Chondrocyte (in vitro differentiated cells): ENCODE measurements at regions not wholly inside any gene's neighbourhood (a gene's known extent, or its start where the extent isn't known, plus 50 kb on each side); places are given as distances from the start of the nearest gene placed in this dataset.

Source experiments
- DNase-seq: peaks from one replicate; pipeline ENCODE4 v3.0.0; 2021; ENCODE audit warnings: mixed read lengths, low spot score
- H3K27ac Mint-ChIP-seq: one replicate; pipeline ENCODE4 v1.8.0; 2021; ENCODE audit warnings: mild to moderate bottlenecking, moderate library complexity, mixed read lengths; ENCODE audit not compliant: unreplicated experiment
- H3K27me3 Mint-ChIP-seq: 2 replicates; pipeline ENCODE4 v1.8.0; 2021; ENCODE audit warnings: low read depth, mixed read lengths
- H3K36me3 Mint-ChIP-seq: 2 replicates; pipeline ENCODE4 v1.8.0; 2021; ENCODE audit warnings: low read depth, mixed read lengths
- H3K4me1 Mint-ChIP-seq: 2 replicates; pipeline ENCODE4 v1.8.0; 2021; ENCODE audit warnings: low read depth, mild to moderate bottlenecking, mixed read lengths
- H3K4me3 Mint-ChIP-seq: one replicate; pipeline ENCODE4 v1.8.0; 2021; ENCODE audit warnings: mild to moderate bottlenecking, moderate library complexity, mixed read lengths; ENCODE audit not compliant: unreplicated experiment
- H3K9me3 Mint-ChIP-seq: 2 replicates; pipeline ENCODE4 v1.8.0; 2021; ENCODE audit warnings: low read depth, mixed read lengths
- CTCF ChIP-seq: fragments of 200-600 bp; sonication (generic); IDR thresholded peaks from 2 replicates; pipeline ENCODE4 v1.5.0; 2021; ENCODE audit warnings: antibody characterized with exemption, mild to moderate bottlenecking, moderate library complexity

- peak overlapping the region; percentile 71 for H3K4me3 Mint-ChIP-seq
- peaks cover 3% of the 10 kb centered on the region for H3K27me3 Mint-ChIP-seq
- peaks cover 42% of the 10 kb centered on the region for H3K4me1 Mint-ChIP-seq
- peak overlapping the region; percentile 95 for H3K27ac Mint-ChIP-seq
- TF ChIP-seq CTCF: peak; percentile 56
- H3K9me3 Mint-ChIP-seq: no peaks in the 10 kb centered on the region
- DNase-seq: no peak
- peaks cover 2% of the 10 kb centered on the region for H3K36me3 Mint-ChIP-seq
Measured at GRCh38 chr13:50123862-50124535, 108.8 kb downstream of the KCNRG start.

GRCh38 chr13:50124536-50125303 is 109.5 kb downstream of the KCNRG start:
- Mint-ChIP-seq H3K4me3 (peak overlapping the region; percentile 71), H3K27me3 (peaks cover 6% of the 10 kb centered on the region), H3K27ac (peak overlapping the region; percentile 91), H3K9me3 (no peaks in the 10 kb centered on the region), H3K4me1 (peaks cover 45% of the 10 kb centered on the region), H3K36me3 (peaks cover 2% of the 10 kb centered on the region)
- no peak for TF ChIP-seq CTCF
- peak; percentile 98 for DNase-seq

- Mint-ChIP-seq H3K27me3 (peaks cover 6% of the 10 kb centered on the region), H3K9me3 (no peaks in the 10 kb centered on the region), H3K27ac (peak overlapping the region; percentile 91), H3K4me1 (peaks cover 50% of the 10 kb centered on the region), H3K4me3 (peak overlapping the region; percentile 71), H3K36me3 (peaks cover 2% of the 10 kb centered on the region)
- no peak for TF ChIP-seq CTCF
- DNase-seq: no peak
Measured at GRCh38 chr13:50125304-50125553, 110.0 kb downstream of the KCNRG start.

GRCh38 chr13:50125554-50126262 is 110.5 kb downstream of the KCNRG start:
- Mint-ChIP-seq H3K27ac (peak overlapping the region; percentile 91), H3K36me3 (peaks cover under 1% of the 10 kb centered on the region), H3K27me3 (peaks cover 6% of the 10 kb centered on the region), H3K4me3 (peak overlapping the region; percentile 78), H3K9me3 (no peaks in the 10 kb centered on the region), H3K4me1 (peaks cover 50% of the 10 kb centered on the region)
- peak; percentile 90 for DNase-seq
- TF ChIP-seq CTCF: no peak

- H3K9me3 Mint-ChIP-seq: no peaks in the 10 kb centered on the region
- H3K36me3 Mint-ChIP-seq: no peaks in the 10 kb centered on the region
- H3K27ac Mint-ChIP-seq: peak overlapping the region; percentile 88
- H3K4me3 Mint-ChIP-seq: peak overlapping the region; percentile 78
- no peak for DNase-seq
- H3K27me3 Mint-ChIP-seq: peaks cover 11% of the 10 kb centered on the region
- H3K4me1 Mint-ChIP-seq: peaks cover 57% of the 10 kb centered on the region
- no peak for TF ChIP-seq CTCF
Measured at GRCh38 chr13:50126263-50126992, 111.2 kb downstream of the KCNRG start.
